CD4-positive, alpha-beta memory T cell (primary cell): ENCODE measurements at regions not wholly inside any gene's neighbourhood (a gene's known extent, or its start where the extent isn't known, plus 50 kb on each side); places are given as distances from the start of the nearest gene placed in this dataset.

Experiments
- CTCF ChIA-PET: fragments of 350-600 bp; sonication (Branson Sonifier 250); formaldehyde crosslinking; loops from one replicate; lab custom pipeline; 2021; ENCODE audit warnings: inconsistent platforms; ENCODE audit not compliant: partially characterized antibody; lab: Charles Lee
- POLR2A ChIA-PET: fragments of 350-600 bp; sonication (Branson Sonifier 250); formaldehyde crosslinking; loops from one replicate; lab custom pipeline; 2021; ENCODE audit not compliant: partially characterized antibody; lab: Charles Lee
- DNase-seq, 5 donors: peaks; one replicate each; pipeline versions ENCODE4 v3.0.0 to v3.0.0-alpha.2; 2020 to 2022; ENCODE audit warnings: mixed read lengths in 1 of 5
- H3K27ac ChIP-seq: one replicate; pipeline ENCODE4 v1.7.0; 2013; ENCODE audit warnings: low read depth, low read length
- H3K27me3 ChIP-seq: 2 replicates; pipeline ENCODE4 v1.7.0; 2013; ENCODE audit warnings: mild to moderate bottlenecking, low read length, moderate library complexity; ENCODE audit not compliant: insufficient read depth
- H3K36me3 ChIP-seq: 2 replicates; pipeline ENCODE4 v1.7.0; 2013; ENCODE audit warnings: mild to moderate bottlenecking, low read length, moderate library complexity; ENCODE audit not compliant: insufficient read depth
- H3K4me1 ChIP-seq: 2 replicates; pipeline ENCODE4 v1.7.0; 2013; ENCODE audit warnings: mild to moderate bottlenecking, low read length, moderate library complexity; ENCODE audit not compliant: insufficient read depth
- H3K4me3 ChIP-seq, 2 donors: one replicate each; pipeline ENCODE4 v1.7.0; 2013; ENCODE audit warnings: low read length in 2 of 2, mild to moderate bottlenecking in 1 of 2
- H3K9me3 ChIP-seq, 2 donors: one replicate each; pipeline ENCODE4 v1.7.0; 2013; ENCODE audit warnings: low read length in 2 of 2, control low read depth in 1 of 2; ENCODE audit not compliant: control insufficient read depth in 1 of 2
- H3K27ac Mint-ChIP-seq, 7 donors: one replicate each; pipeline ENCODE4 v1.8.0; 2020 to 2021; ENCODE audit warnings: mixed read lengths in 7 of 7, mild to moderate bottlenecking in 6 of 7, inconsistent platforms in 3 of 7, moderate library complexity in 3 of 7
- H3K27me3 Mint-ChIP-seq, 2 donors: one replicate each; pipeline ENCODE4 v1.8.0; 2020 to 2021; ENCODE audit warnings: mixed read lengths in 2 of 2
- H3K36me3 Mint-ChIP-seq, 2 donors: one replicate each; pipeline ENCODE4 v1.8.0; 2020 to 2021; ENCODE audit warnings: mixed read lengths in 2 of 2, inconsistent platforms in 1 of 2, mild to moderate bottlenecking in 1 of 2
- H3K4me1 Mint-ChIP-seq, 4 donors: one replicate each; pipeline ENCODE4 v1.8.0; 2020 to 2021; ENCODE audit warnings: mixed read lengths in 4 of 4, mild to moderate bottlenecking in 1 of 4
- H3K4me3 Mint-ChIP-seq, 8 donors: one replicate each; pipeline ENCODE4 v1.8.0; 2020 to 2021; ENCODE audit warnings: mixed read lengths in 8 of 8, mild to moderate bottlenecking in 7 of 8, moderate library complexity in 6 of 8, inconsistent platforms in 3 of 8
- H3K9me3 Mint-ChIP-seq, 8 donors: one replicate each; pipeline ENCODE4 v1.8.0; 2020 to 2021; ENCODE audit warnings: mixed read lengths in 8 of 8, mild to moderate bottlenecking in 5 of 8, inconsistent platforms in 3 of 8, moderate library complexity in 1 of 8
- intact Hi-C: fragments of 100-400 bp; cut with micrococcal nuclease; formaldehyde crosslinking; loops from one replicate; pipeline ENCODE4 v1.15.1; 2023

- H3K4me1 Mint-ChIP-seq, result no peaks in the 10 kb centered on the region
- Histone ChIP-seq H3K4me1 (no peaks in the 10 kb centered on the region), H3K9me3 (no peaks in the 10 kb centered on the region), H3K36me3 (no peaks in the 10 kb centered on the region), H3K4me3 (no peak overlapping the region), H3K27me3 (no peaks in the 10 kb centered on the region), H3K27ac (no peak overlapping the region)
- no peaks in the 10 kb centered on the region for H3K9me3 Mint-ChIP-seq
- no peaks in the 10 kb centered on the region for H3K27me3 Mint-ChIP-seq
- no peak for DNase-seq
- CTCF ChIA-PET, result interaction anchor here (1.1 kb wide), 1 partner anchor 12 kb away, joined by 3 read pairs; no protein-coding TSS in a partner anchor
- POLR2A ChIA-PET, result no interaction called here
- H3K27ac Mint-ChIP-seq, result peak overlapping the region in 1 of 7 donors; percentile 8
- intact Hi-C loops, result no loop called here
- no peak overlapping the region for H3K4me3 Mint-ChIP-seq
- peaks cover 0 to 4% of the 10 kb centered on the region in 2 donors for H3K36me3 Mint-ChIP-seq
These were observed 52.8 kb upstream of the HAAO start for GRCh38 chr2:42844901-42845821.

GRCh38 chr2:42844366-42844765 is 52.0 kb upstream of the HAAO start:
- no peaks in the 10 kb centered on the region for H3K27me3 Mint-ChIP-seq
- Histone ChIP-seq H3K36me3 (no peaks in the 10 kb centered on the region), H3K4me3 (no peak overlapping the region), H3K27me3 (no peaks in the 10 kb centered on the region), H3K4me1 (no peaks in the 10 kb centered on the region), H3K9me3 (no peaks in the 10 kb centered on the region), H3K27ac (no peak overlapping the region)
- no peak for DNase-seq
- H3K27ac Mint-ChIP-seq, result no peak overlapping the region
- H3K36me3 Mint-ChIP-seq, result peaks cover 0 to 4% of the 10 kb centered on the region in 2 donors
- ChIA-PET CTCF (no interaction called here), POLR2A (no interaction called here)
- H3K4me3 Mint-ChIP-seq, result no peak overlapping the region
- no peaks in the 10 kb centered on the region for H3K9me3 Mint-ChIP-seq
- intact Hi-C loops, result no loop called here
- no peaks in the 10 kb centered on the region for H3K4me1 Mint-ChIP-seq

- Histone ChIP-seq H3K4me3 (no peak overlapping the region), H3K4me1 (no peaks in the 10 kb centered on the region), H3K27ac (no peak overlapping the region), H3K36me3 (no peaks in the 10 kb centered on the region), H3K9me3 (no peaks in the 10 kb centered on the region), H3K27me3 (no peaks in the 10 kb centered on the region)
- Mint-ChIP-seq H3K27me3 (no peaks in the 10 kb centered on the region), H3K36me3 (peaks cover 0 to 4% of the 10 kb centered on the region in 2 donors), H3K4me3 (no peak overlapping the region), H3K4me1 (no peaks in the 10 kb centered on the region), H3K27ac (no peak overlapping the region), H3K9me3 (no peaks in the 10 kb centered on the region)
- ChIA-PET POLR2A (no interaction called here), CTCF (no interaction called here)
- DNase-seq, result no peak
- intact Hi-C loops, result no loop called here
These were observed 51.2 kb upstream of the HAAO start for GRCh38 chr2:42843611-42844010.

GRCh38 chr2:42843131-42843530 is 50.7 kb upstream of the HAAO start:
- ChIA-PET POLR2A (no interaction called here), CTCF (no interaction called here)
- H3K36me3 Mint-ChIP-seq, result peaks cover 0 to 4% of the 10 kb centered on the region in 2 donors
- no peak overlapping the region for H3K4me3 Mint-ChIP-seq
- Histone ChIP-seq H3K9me3 (no peaks in the 10 kb centered on the region), H3K4me3 (no peak overlapping the region), H3K4me1 (no peaks in the 10 kb centered on the region), H3K36me3 (no peaks in the 10 kb centered on the region), H3K27ac (no peak overlapping the region), H3K27me3 (no peaks in the 10 kb centered on the region)
- no peaks in the 10 kb centered on the region for H3K27me3 Mint-ChIP-seq
- H3K27ac Mint-ChIP-seq, result no peak overlapping the region
- intact Hi-C loops, result no loop called here
- DNase-seq, result no peak
- H3K9me3 Mint-ChIP-seq, result no peaks in the 10 kb centered on the region
- no peaks in the 10 kb centered on the region for H3K4me1 Mint-ChIP-seq

GRCh38 chr2:42842466-42842865 is 50.1 kb upstream of the HAAO start:
- no peak overlapping the region for H3K4me3 Mint-ChIP-seq
- H3K4me1 Mint-ChIP-seq, result no peaks in the 10 kb centered on the region
- Histone ChIP-seq H3K27ac (no peak overlapping the region), H3K4me1 (no peaks in the 10 kb centered on the region), H3K27me3 (no peaks in the 10 kb centered on the region), H3K4me3 (no peak overlapping the region), H3K9me3 (no peaks in the 10 kb centered on the region), H3K36me3 (no peaks in the 10 kb centered on the region)
- DNase-seq, result no peak
- no peaks in the 10 kb centered on the region for H3K27me3 Mint-ChIP-seq
- ChIA-PET CTCF (no interaction called here), POLR2A (no interaction called here)
- peaks cover 0 to 4% of the 10 kb centered on the region in 2 donors for H3K36me3 Mint-ChIP-seq
- H3K27ac Mint-ChIP-seq, result no peak overlapping the region
- intact Hi-C loops, result no loop called here
- no peaks in the 10 kb centered on the region for H3K9me3 Mint-ChIP-seq
